ENCODE measurements at regions not wholly inside any gene's neighbourhood (a gene's known extent, or its start where the extent isn't known, plus 50 kb on each side); places are given as distances from the start of the nearest gene placed in this dataset.

GRCh38 chr6:19463925-19464324, 373.2 kb upstream of the ID4 start:
- Histone ChIP-seq H3K27ac (ENCODE audit: control insufficient read depth, insufficient read depth) (no peak overlapping the region), H3K4me2 (ENCODE audit: control insufficient read depth, insufficient read depth) (no peak overlapping the region), H3K4me3 (no peak overlapping the region), H3K4me1 (ENCODE audit: control insufficient read depth, insufficient read depth, low read length) (no peaks in the 10 kb centered on the region), H4K20me1 (ENCODE audit: control insufficient read depth, insufficient read depth) (no peaks in the 10 kb centered on the region), H3K36me3 (ENCODE audit: control insufficient read depth in 2 of 2, insufficient read depth in 2 of 2, low read length in 1 of 2) (no peaks in the 10 kb centered on the region), H3K9me3 (replicated peaks; ENCODE audit: control insufficient read depth, insufficient read depth, low read length) (no peaks in the 10 kb centered on the region), H3K27me3 (replicated peaks in 1 of 2; ENCODE audit: control insufficient read depth in 2 of 2, insufficient read depth in 2 of 2, low read length in 1 of 2) (no peaks in the 10 kb centered on the region), H2AFZ (ENCODE audit: control insufficient read depth, low read depth, low read length) (no peak overlapping the region), H3K9ac (ENCODE audit: control insufficient read depth, insufficient read depth, low read length) (no peak overlapping the region), H3K79me2 (ENCODE audit: control insufficient read depth, insufficient read depth, low read length) (no peaks in the 10 kb centered on the region)
- DNase-seq (ENCODE audit: low read depth, low spot score) (no peak), FAIRE-seq (no peak), ATAC-seq (no peak)
- 72% methylated on average over 5 of the region's 5 CpGs for WGBS (ENCODE audit: insufficient coverage, insufficient replicate concordance, low lambda C conversion rate, missing lambda C conversion rate)
- ChIA-PET CTCF (no interaction called here), POLR2A (no interaction called here), RAD21 (ENCODE audit: unreplicated experiment) (no interaction called here), SMC1A (ENCODE audit: uncharacterized antibody, unreplicated experiment) (no interaction called here)
- no TSS peak for BruUV-seq (replicated peaks)
- in situ Hi-C loops (cut with MboI) (no loop called here), intact Hi-C loops (cut with micrococcal nuclease; ENCODE audit: unreplicated experiment) (no loop called here)
- TF ChIP-seq MXI1 (IDR thresholded peaks at IDR 0.05; ENCODE audit: low read depth, low read length) (no peak), PML (IDR thresholded peaks at IDR 0.05; ENCODE audit: low read length) (no peak), TAF1 (IDR thresholded peaks at IDR 0.05; ENCODE audit: borderline replicate concordance, low read depth, low read length) (no peak), SIN3A (IDR thresholded peaks at IDR 0.05; ENCODE audit: low read depth, low read length) (no peak), BRCA1 (IDR thresholded peaks at IDR 0.05; ENCODE audit: low read depth, low read length) (no peak), SP1 (IDR thresholded peaks at IDR 0.05; ENCODE audit: low read depth, low read length) (no peak), BCLAF1 (IDR thresholded peaks at IDR 0.05) (no peak), SMAD1 (IDR thresholded peaks at IDR 0.05; ENCODE audit: low read depth, partially characterized antibody) (no peak)
- TF ChIP-seq, protein P1, sequence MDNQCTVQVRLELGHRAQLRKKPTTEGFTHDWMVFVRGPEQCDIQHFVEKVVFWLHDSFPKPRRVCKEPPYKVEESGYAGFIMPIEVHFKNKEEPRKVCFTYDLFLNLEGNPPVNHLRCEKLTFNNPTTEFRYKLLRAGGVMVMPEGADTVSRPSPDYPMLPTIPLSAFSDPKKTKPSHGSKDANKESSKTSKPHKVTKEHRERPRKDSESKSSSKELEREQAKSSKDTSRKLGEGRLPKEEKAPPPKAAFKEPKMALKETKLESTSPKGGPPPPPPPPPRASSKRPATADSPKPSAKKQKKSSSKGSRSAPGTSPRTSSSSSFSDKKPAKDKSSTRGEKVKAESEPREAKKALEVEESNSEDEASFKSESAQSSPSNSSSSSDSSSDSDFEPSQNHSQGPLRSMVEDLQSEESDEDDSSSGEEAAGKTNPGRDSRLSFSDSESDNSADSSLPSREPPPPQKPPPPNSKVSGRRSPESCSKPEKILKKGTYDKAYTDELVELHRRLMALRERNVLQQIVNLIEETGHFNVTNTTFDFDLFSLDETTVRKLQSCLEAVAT (IDR thresholded peaks at IDR 0.05), result no peak
- TF ChIP-seq, protein P2, sequence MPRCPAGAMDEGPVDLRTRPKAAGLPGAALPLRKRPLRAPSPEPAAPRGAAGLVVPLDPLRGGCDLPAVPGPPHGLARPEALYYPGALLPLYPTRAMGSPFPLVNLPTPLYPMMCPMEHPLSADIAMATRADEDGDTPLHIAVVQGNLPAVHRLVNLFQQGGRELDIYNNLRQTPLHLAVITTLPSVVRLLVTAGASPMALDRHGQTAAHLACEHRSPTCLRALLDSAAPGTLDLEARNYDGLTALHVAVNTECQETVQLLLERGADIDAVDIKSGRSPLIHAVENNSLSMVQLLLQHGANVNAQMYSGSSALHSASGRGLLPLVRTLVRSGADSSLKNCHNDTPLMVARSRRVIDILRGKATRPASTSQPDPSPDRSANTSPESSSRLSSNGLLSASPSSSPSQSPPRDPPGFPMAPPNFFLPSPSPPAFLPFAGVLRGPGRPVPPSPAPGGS (IDR thresholded peaks at IDR 0.05; ENCODE audit: borderline replicate concordance, insufficient read depth, low read depth, low read length, poor library complexity, severe bottlenecking), result no peak
- TF ChIP-seq, protein P3, sequence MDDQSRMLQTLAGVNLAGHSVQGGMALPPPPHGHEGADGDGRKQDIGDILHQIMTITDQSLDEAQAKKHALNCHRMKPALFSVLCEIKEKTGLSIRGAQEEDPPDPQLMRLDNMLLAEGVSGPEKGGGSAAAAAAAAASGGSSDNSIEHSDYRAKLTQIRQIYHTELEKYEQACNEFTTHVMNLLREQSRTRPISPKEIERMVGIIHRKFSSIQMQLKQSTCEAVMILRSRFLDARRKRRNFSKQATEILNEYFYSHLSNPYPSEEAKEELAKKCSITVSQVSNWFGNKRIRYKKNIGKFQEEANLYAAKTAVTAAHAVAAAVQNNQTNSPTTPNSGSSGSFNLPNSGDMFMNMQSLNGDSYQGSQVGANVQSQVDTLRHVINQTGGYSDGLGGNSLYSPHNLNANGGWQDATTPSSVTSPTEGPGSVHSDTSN (IDR thresholded peaks at IDR 0.05; ENCODE audit: insufficient replicate concordance, low read depth, low read length), result no peak

All from GM12878 (cell line).